H1 (cell line): ENCODE measurements at regions not wholly inside any gene's neighbourhood (a gene's known extent, or its start where the extent isn't known, plus 50 kb on each side); places are given as distances from the start of the nearest gene placed in this dataset.

ENCODE experiments used
- CTCF ChIA-PET: fragments of 300-600 bp; sonication (Branson Sonifier 250); formaldehyde crosslinking; loops from one replicate; lab custom pipeline; 2021; ENCODE audit not compliant: partially characterized antibody; lab: Charles Lee
- POLR2A ChIA-PET: fragments of 300-600 bp; sonication (Branson Sonifier 250); formaldehyde crosslinking; loops from one replicate; lab custom pipeline; 2021; ENCODE audit warnings: inconsistent platforms; ENCODE audit not compliant: partially characterized antibody; lab: Charles Lee
- DNase-seq, 2 experiments: peaks; one replicate each; pipeline versions ENCODE4 v3.0.0 to v3.0.0-alpha.2; 2010 to 2022; ENCODE audit warnings: low spot score in 2 of 2, low read depth in 1 of 2, mixed read lengths in 1 of 2
- FAIRE-seq: peaks from 2 replicates; lab custom pipeline; 2011; peaks lifted over from hg19 to GRCh38; lab: Jason Lieb, UNC
- H2AFZ ChIP-seq: 2 replicates; pipeline ENCODE4 v1.8.1; 2012; ENCODE audit warnings: low read length, inconsistent platforms
- H2AK5ac ChIP-seq: 2 replicates; pipeline ENCODE4 v1.6.1; 2013; ENCODE audit warnings: low read depth, low read length
- H2BK120ac ChIP-seq: replicated peaks from 2 replicates; pipeline ENCODE3; 2013; ENCODE audit warnings: low read depth, low read length, inconsistent platforms
- H2BK12ac ChIP-seq: 2 replicates; pipeline ENCODE4 v1.6.1; 2013; ENCODE audit warnings: low read depth, low read length
- H2BK15ac ChIP-seq: 2 replicates; pipeline ENCODE4 v1.6.1; 2013; ENCODE audit warnings: low read length
- H2BK20ac ChIP-seq: 2 replicates; pipeline ENCODE4 v1.6.1; 2013; ENCODE audit warnings: low read length
- H2BK5ac ChIP-seq: 2 replicates; pipeline ENCODE4 v1.6.1; 2013; ENCODE audit warnings: low read depth, low read length
- H3K14ac ChIP-seq: 2 replicates; pipeline ENCODE4 v1.6.1; 2013; ENCODE audit warnings: inconsistent platforms; ENCODE audit not compliant: insufficient read length
- H3K18ac ChIP-seq: 2 replicates; pipeline ENCODE4 v1.6.1; 2013; ENCODE audit warnings: low read length; ENCODE audit errors: extremely low read depth
- H3K23ac ChIP-seq: 2 replicates; pipeline ENCODE4 v1.6.1; 2013; ENCODE audit warnings: inconsistent platforms; ENCODE audit not compliant: insufficient read length
- H3K23me2 ChIP-seq: 2 replicates; pipeline ENCODE4 v1.6.1; 2013; ENCODE audit warnings: low read depth, low read length
- H3K27ac ChIP-seq: 2 replicates; pipeline ENCODE4 v1.6.1; 2011; ENCODE audit warnings: low read depth, low read length, inconsistent platforms
- H3K27me3 ChIP-seq, 4 experiments: replicated peaks in 1 of 4; 1 replicate in 1 of 4; 2 replicates in 3 of 4; pipeline versions ENCODE4 v1.6.1 to v1.8.1; 2011 to 2013; ENCODE audit warnings: low read length in 3 of 4, mild to moderate bottlenecking in 3 of 4, inconsistent platforms in 2 of 4, mixed read lengths in 2 of 4, moderate library complexity in 1 of 4; ENCODE audit not compliant: control insufficient read depth in 3 of 4, insufficient read depth in 3 of 4; ENCODE audit errors: extremely low read depth in 1 of 4
- H3K36me3 ChIP-seq, 4 experiments: 2 replicates each; pipeline versions ENCODE4 v1.6.1 to v1.8.1; 2011 to 2013; ENCODE audit warnings: mild to moderate bottlenecking in 4 of 4, low read length in 3 of 4, moderate library complexity in 2 of 4, control low read depth in 1 of 4, inconsistent platforms in 1 of 4; ENCODE audit not compliant: insufficient read depth in 4 of 4, control insufficient read depth in 2 of 4
- H3K4ac ChIP-seq: replicated peaks from 2 replicates; pipeline ENCODE3; 2013; ENCODE audit warnings: low read length, low read depth, mixed read lengths, inconsistent platforms; ENCODE audit not compliant: insufficient read length
- H3K4me1 ChIP-seq, 4 experiments: replicated peaks in 1 of 4; 1 replicate in 1 of 4; 2 replicates in 3 of 4; pipeline versions ENCODE4 v1.6.1 to v1.8.1; 2011 to 2013; ENCODE audit warnings: low read length in 3 of 4, inconsistent platforms in 2 of 4, mixed read lengths in 1 of 4; ENCODE audit not compliant: insufficient read depth in 4 of 4, control insufficient read depth in 3 of 4
- H3K4me2 ChIP-seq, 2 experiments: 2 replicates each; pipeline versions ENCODE4 v1.6.1 to v1.8.1; 2011 to 2013; ENCODE audit warnings: low read depth in 2 of 2, low read length in 2 of 2, control low read depth in 1 of 2, inconsistent platforms in 1 of 2, mild to moderate bottlenecking in 1 of 2; ENCODE audit not compliant: insufficient read depth in 1 of 2
- H3K4me3 ChIP-seq, 4 experiments: fragments of 200-600, 300-600 bp in 1 of 4; sonication (generic), shearing (Covaris generic), sonication (Bioruptor Twin) in 1 of 4; 2 replicates each; pipeline versions ENCODE4 v1.5.1 to v1.8.1; 2011 to 2016; ENCODE audit warnings: low read length in 4 of 4, low read depth in 3 of 4, control low read depth in 2 of 4, inconsistent platforms in 2 of 4, mild to moderate bottlenecking in 2 of 4, mixed read lengths in 1 of 4, moderate library complexity in 1 of 4; ENCODE audit not compliant: insufficient read depth in 2 of 4; ENCODE audit errors: extremely low read depth in 1 of 4
- H3K56ac ChIP-seq: replicated peaks from 2 replicates; pipeline ENCODE3; 2013; ENCODE audit warnings: low read depth, mild to moderate bottlenecking, mixed read lengths, low read length, inconsistent platforms; ENCODE audit not compliant: insufficient read length
- H3K79me1 ChIP-seq: 2 replicates; pipeline ENCODE4 v1.6.1; 2013; ENCODE audit warnings: low read depth, low read length, control low read depth
- H3K79me2 ChIP-seq, 2 experiments: 2 replicates each; pipeline versions ENCODE4 v1.6.1 to v1.8.1; 2012 to 2013; ENCODE audit warnings: low read length in 2 of 2, mild to moderate bottlenecking in 2 of 2, inconsistent platforms in 1 of 2; ENCODE audit not compliant: insufficient read depth in 2 of 2, control insufficient read depth in 1 of 2
- H3K9ac ChIP-seq, 4 experiments: replicated peaks in 1 of 4; 1 replicate in 1 of 4; 2 replicates in 3 of 4; pipeline versions ENCODE4 v1.6.1 to v1.8.1; 2011 to 2013; ENCODE audit warnings: low read depth in 3 of 4, low read length in 3 of 4, control low read depth in 2 of 4, mild to moderate bottlenecking in 2 of 4, moderate library complexity in 2 of 4, inconsistent platforms in 1 of 4; ENCODE audit errors: extremely low read depth in 1 of 4
- H3K9me3 ChIP-seq, 2 experiments: 2 replicates each; pipeline versions ENCODE4 v1.6.1 to v1.8.1; 2012 to 2013; ENCODE audit warnings: mild to moderate bottlenecking in 2 of 2, moderate library complexity in 2 of 2, control low read depth in 1 of 2, inconsistent platforms in 1 of 2, low read depth in 1 of 2, low read length in 1 of 2, mixed read lengths in 1 of 2; ENCODE audit not compliant: insufficient read depth in 2 of 2
- H4K20me1 ChIP-seq, 2 experiments: replicated peaks in 1 of 2; 2 replicates each; pipeline versions ENCODE3 to v1.8.1; 2011 to 2013; ENCODE audit warnings: inconsistent platforms in 2 of 2, low read length in 2 of 2, mild to moderate bottlenecking in 1 of 2; ENCODE audit not compliant: insufficient read depth in 2 of 2, control insufficient read depth in 1 of 2
- H4K5ac ChIP-seq: 2 replicates; pipeline ENCODE4 v1.6.1; 2013; ENCODE audit warnings: low read length, low read depth, mixed read lengths, inconsistent platforms; ENCODE audit not compliant: insufficient read length
- H4K8ac ChIP-seq: 2 replicates; pipeline ENCODE4 v1.8.0; 2013; ENCODE audit warnings: mild to moderate bottlenecking, moderate library complexity, low read length, inconsistent platforms; ENCODE audit not compliant: insufficient read depth; ENCODE audit errors: extremely low read depth
- H4K91ac ChIP-seq: replicated peaks from 2 replicates; pipeline ENCODE3; 2013; ENCODE audit warnings: low read length, mixed read lengths, inconsistent platforms; ENCODE audit not compliant: insufficient read length
- BRCA1 ChIP-seq: IDR thresholded peaks from 2 replicates; pipeline ENCODE4 v1.6.1; 2012; ENCODE audit warnings: low read depth, low read length, improper control_type of control experiment
- CREB1 ChIP-seq: IDR thresholded peaks from 2 replicates; pipeline ENCODE4 v1.6.1; 2012; ENCODE audit warnings: inconsistent platforms
- EZH2 ChIP-seq: fragments of 200-600 bp; sonication (generic); IDR thresholded peaks from 2 replicates; pipeline ENCODE4 v1.7.1; 2012; ENCODE audit warnings: low read depth, mild to moderate bottlenecking, moderate library complexity, low read length, inconsistent platforms; ENCODE audit not compliant: severe bottlenecking
- SIX5 ChIP-seq: IDR thresholded peaks from 2 replicates; pipeline ENCODE4 v1.6.1; 2011; ENCODE audit warnings: mild to moderate bottlenecking, low read depth, low read length
- TCF12 ChIP-seq: IDR thresholded peaks from 2 replicates; pipeline ENCODE4 v1.6.1; 2011; ENCODE audit warnings: low read depth, mild to moderate bottlenecking, low read length
- WGBS, 2 experiments: shearing (Covaris generic) in 1 of 2; methylation state at CpG; one replicate each; pipeline versions ENCODE4 v1.1.6 to v1.1.7; 2013 to 2015; ENCODE audit warnings: low lambda C conversion rate in 2 of 2, mixed read lengths in 2 of 2, inconsistent platforms in 1 of 2, low coverage in 1 of 2, missing lambda C conversion rate in 1 of 2; ENCODE audit not compliant: insufficient replicate concordance in 2 of 2, insufficient coverage in 1 of 2, insufficient read length in 1 of 2; ENCODE audit errors: extremely low coverage in 1 of 2, missing lambda C conversion rate in 1 of 2; 5-methylcytosine and 5-hydroxymethylcytosine counted together

GRCh38 chr6:56766139-56766805 is 123.6 kb upstream of the DST start:
- H2AK5ac ChIP-seq, result no peak overlapping the region
- no peaks in the 10 kb centered on the region for H3K79me1 ChIP-seq
- H2AFZ ChIP-seq, result no peak overlapping the region
- no peak overlapping the region for H2BK12ac ChIP-seq
- no peak overlapping the region for H3K27ac ChIP-seq
- H3K4me1 ChIP-seq, result peaks cover 0 to 5% (median 2%) of the 10 kb centered on the region in 4 experiments; a peak in 3 of 7 replicates
- CTCF ChIA-PET, result interaction anchor here (0.8 to 1.7 kb wide), 9 partner anchors 11 to 550 kb away, joined by 3 to 8 read pairs (median 4); no protein-coding TSS in a partner anchor
- H3K4me3 ChIP-seq, result no peak overlapping the region
- H2BK120ac ChIP-seq, result no peak overlapping the region
- TF ChIP-seq EZH2, result no peak
- no peak for TF ChIP-seq BRCA1
- TF ChIP-seq TCF12, result no peak
- TF ChIP-seq CREB1, result no peak
- TF ChIP-seq SIX5, result no peak
- H2BK15ac ChIP-seq, result no peak overlapping the region
- no peaks in the 10 kb centered on the region for H4K20me1 ChIP-seq
- FAIRE-seq (no peak), DNase-seq (no peak)
- H3K23ac ChIP-seq, result no peak overlapping the region
- H3K9ac ChIP-seq, result no peak overlapping the region
- H3K56ac ChIP-seq, result no peak overlapping the region
- H2BK5ac ChIP-seq, result no peak overlapping the region
- no peak overlapping the region for H3K4me2 ChIP-seq
- H4K5ac ChIP-seq, result no peak overlapping the region
- H2BK20ac ChIP-seq, result no peak overlapping the region
- H3K36me3 ChIP-seq, result no peaks in the 10 kb centered on the region
- no peak overlapping the region for H3K14ac ChIP-seq
- no peaks in the 10 kb centered on the region for H3K9me3 ChIP-seq
- H3K27me3 ChIP-seq, result no peaks in the 10 kb centered on the region
- POLR2A ChIA-PET, result interaction anchor here (0.7 to 2.1 kb wide), 3 partner anchors 20 to 87 kb away, joined by 3 to 5 read pairs (median 3); no protein-coding TSS in a partner anchor
- no peak overlapping the region for H4K8ac ChIP-seq
- H3K23me2 ChIP-seq, result no peaks in the 10 kb centered on the region; the same call in 1 of the 2 replicates
- H3K79me2 ChIP-seq, result peaks cover 0 to 86% of the 10 kb centered on the region in 2 experiments; a peak in 3 of 4 replicates
- H4K91ac ChIP-seq, result no peak overlapping the region
- WGBS, 2 experiments, result 95% methylated on average over 11 of the region's 14 CpGs; no CpG with 5 or more reads in 1 of the 2 experiments
- no peak overlapping the region for H3K4ac ChIP-seq
- H3K18ac ChIP-seq, result no peak overlapping the region
